Brain pericyte (primary cell): ENCODE measurements at regions not wholly inside any gene's neighbourhood (a gene's known extent, or its start where the extent isn't known, plus 50 kb on each side); places are given as distances from the start of the nearest gene placed in this dataset.

ENCODE experiments used
- DNase-seq: peaks from one replicate; pipeline ENCODE4 v3.0.0-alpha.2; 2012; ENCODE audit warnings: low read depth, low spot score

DNA sequence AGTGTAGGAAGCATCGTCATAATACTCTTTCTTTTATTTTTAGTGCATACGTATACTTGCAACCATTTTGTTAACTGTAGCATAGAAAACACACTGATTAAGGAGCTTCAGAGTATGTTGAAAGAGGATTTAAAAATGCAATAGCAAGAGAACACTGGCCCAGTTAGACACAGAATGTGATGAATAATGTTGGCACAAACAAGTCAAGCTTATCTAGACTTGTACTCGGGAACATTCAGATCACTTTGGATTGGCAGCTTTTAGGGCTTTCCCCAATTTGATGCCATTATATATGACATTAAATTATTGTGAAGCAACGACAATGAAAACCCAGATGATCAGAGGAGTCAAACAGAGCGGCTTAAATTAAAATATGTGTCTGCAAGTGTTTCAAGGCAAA is 468.1 kb downstream of the PRKD1 start:
- no peak for DNase-seq

GRCh38 chr14:29459969-29460560 is 467.6 kb downstream of the PRKD1 start:
- DNase-seq, result no peak

DNA sequence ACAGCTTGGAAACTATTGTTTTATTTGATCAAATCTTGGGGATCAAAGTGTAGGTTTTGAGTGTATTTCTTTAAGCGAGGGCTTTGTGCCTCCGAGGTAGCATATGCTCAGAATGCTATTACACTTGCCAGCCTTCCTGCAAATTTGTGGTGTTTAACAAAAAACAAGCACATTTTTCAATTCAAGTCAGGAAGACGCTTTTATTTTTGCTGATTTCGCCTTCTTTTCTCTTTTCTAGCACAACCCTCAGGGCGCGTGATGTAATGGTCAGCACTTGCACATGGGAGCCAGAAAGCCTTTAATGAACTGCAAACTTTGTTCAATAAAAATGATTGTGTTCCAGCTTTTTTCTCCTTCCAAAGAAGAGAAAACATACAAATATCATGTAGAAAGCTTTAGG is 466.5 kb downstream of the PRKD1 start:
- DNase-seq, result no peak

DNA sequence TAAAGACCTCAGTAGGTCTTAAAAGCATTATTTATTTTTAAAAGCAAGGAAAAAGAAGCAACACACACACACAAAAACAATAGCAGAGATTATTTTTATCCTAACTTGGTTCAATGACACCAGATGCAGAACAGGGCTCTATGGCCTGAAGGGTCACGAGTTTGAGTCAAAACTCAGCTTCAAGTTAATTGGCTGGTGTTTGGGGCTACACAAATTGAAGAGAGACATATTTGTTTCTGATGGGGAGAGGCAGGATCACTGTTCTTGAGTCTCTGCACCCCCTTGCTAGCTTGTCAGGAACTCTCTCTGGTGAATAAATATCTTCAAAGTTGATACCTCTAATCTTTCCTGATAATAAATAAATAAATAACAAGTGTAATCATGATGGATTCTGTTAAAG is 466.1 kb downstream of the PRKD1 start:
- DNase-seq, result no peak

DNA sequence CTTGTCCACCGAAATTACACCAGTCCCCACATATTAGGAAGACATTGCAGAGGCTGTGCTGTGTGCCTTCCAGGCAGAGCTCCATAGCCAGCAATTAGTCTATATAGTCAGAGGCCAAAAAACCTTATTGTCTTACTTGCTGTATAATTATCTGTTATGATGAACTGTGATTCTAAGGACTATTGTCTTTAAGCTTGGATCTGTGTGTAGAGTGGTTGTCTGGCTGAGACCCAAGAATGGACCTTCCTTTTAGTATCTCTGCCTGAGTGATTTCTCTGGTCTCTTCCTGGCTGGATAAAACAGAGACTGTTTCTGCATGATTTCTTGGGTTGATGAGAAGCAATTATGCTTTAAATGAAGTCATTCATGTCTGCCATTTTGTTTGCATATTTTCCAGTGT is 465.3 kb downstream of the PRKD1 start:
- DNase-seq, result no peak

- no peak for DNase-seq
Measured at GRCh38 chr14:29462772-29463171, 464.9 kb downstream of the PRKD1 start.

- no peak for DNase-seq
Measured at GRCh38 chr14:29463727-29464395, 463.8 kb downstream of the PRKD1 start.

DNA sequence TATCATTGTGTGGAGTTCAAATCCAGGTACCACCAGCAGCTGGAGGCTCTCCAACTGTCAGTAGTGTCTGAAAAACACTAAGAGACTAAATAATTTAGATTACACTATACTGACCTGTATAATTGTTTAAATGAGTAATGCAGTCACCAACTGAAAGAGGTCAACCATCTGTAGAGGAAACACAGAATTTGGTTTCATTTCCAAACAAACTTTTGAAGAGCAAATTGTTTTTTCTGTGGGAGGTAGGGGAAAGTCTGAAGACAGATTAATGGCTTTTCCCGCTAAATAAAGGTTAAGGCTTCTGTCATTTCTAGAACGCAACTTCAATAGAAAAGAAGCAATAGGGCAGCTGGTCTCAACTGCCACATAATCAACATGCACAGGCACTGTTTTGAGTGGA is 462.6 kb downstream of the PRKD1 start:
- DNase-seq, result no peak

DNA sequence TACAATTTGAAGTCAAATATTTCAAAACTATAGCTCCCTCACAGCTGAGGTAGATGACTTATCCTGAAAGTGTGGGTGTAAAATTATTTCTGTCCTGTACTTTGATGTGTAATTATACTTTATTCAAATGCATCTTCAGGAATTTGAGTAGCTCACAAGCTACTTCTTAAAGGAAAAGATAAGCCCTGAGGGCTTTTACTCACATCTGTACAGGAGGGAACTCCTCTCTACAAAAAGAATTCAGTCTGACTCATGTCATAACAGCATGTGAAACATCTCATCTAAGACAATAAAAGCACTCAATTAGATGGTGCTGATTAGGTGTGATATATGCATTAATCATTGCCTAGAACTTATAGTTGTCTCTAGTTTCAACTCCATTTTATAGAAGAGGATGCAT is 452.0 kb downstream of the PRKD1 start:
- DNase-seq, result no peak

DNA sequence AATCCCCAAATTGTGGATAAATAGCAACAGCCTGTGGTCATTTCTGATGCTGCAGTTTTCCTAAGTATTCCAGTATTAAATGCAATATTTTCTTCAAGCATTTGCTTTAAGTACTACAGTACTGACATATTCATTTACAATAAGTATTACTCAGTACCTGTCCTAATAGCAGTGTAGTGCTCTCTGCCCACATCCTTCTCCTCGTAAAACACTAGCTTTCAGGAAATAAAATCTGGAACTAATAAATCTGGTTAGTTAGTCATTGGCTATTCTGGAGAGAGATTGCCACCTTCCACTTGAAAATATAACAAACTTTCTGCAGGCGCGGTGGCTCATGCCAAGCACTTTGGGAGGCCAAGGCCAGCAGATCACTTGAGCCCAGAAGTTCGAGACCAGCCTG is 441.5 kb downstream of the PRKD1 start:
- DNase-seq, result no peak

DNA sequence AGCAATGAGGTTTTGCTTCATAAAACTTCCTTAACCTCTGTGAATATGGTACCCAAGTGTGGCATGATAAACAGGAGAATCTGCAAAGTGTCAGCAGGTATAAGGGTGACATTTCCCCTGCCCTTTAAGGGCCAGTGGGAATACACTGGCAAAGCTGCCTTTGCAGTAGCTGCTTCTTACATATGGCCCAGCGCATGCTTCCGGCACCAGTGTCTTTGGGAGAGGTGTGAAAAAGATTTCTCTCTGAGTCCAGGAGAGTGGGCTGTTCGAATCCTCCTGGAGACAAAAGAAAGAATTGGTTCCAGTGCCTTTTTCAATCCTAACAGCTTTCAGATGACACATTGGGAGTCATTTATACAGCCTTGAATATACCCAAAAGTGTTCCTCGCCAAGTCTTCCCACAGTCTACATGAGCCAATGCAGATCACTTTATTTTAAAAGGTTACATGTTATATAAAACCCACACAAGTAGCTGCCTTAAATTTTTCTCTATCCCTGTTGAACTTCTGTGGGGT is 437.7 kb downstream of the PRKD1 start:
- no peak for DNase-seq

GRCh38 chr14:29493849-29494248 is 433.8 kb downstream of the PRKD1 start:
- DNase-seq, result no peak

- no peak for DNase-seq
Measured at GRCh38 chr14:29494312-29494711, 433.3 kb downstream of the PRKD1 start.

GRCh38 chr14:29503903-29504302 is 423.7 kb downstream of the PRKD1 start:
- DNase-seq, result no peak

DNA sequence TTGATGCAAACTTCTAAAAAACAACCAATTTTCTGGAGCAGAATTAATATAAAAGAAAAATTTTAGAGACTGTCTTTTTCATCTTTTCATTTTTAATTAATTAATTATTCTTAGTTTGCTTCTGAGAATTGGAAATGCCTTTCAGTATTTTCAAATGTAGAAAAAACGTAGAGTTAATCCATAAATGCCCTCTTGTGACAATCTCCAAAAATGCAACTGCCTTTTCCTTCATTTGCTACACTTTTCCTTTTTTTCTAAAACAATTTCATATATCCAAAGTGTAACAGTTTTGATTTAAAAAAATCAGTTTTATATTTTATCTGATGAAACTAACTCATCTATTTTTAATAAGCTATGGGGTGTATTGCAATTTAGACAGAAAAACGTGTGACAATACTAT is 409.3 kb downstream of the PRKD1 start:
- no peak for DNase-seq

DNA sequence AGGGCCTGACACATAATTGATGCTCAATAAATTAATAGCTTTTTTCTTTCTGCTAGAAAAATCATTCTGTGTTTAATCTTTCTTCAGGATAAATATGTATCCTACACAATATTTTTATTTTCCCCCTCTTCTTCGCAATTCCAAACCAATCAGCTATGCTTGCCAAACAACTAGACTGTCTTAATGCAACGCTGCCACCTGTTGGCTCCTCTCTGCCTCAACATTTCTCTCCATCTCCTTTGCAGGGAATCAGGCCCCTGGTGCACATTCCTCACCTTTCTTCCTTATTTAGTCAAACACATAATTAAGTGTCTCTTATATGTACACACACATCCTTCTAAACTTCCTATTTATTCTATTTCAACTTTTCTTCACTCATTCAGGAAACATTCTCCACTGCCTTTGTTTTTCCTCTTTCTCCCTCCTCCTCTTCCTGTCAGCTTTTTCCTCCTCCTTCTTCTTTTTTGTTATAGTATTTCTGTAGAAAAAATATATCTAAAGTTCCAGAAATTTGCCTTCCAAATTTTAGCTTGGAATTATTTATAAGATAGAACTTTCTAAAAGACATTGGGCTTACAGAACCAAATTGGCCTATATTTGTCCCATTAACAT is 406.0 kb downstream of the PRKD1 start:
- DNase-seq, result no peak
